BJ (cell line): ENCODE measurements at regions not wholly inside any gene's neighbourhood (a gene's known extent, or its start where the extent isn't known, plus 50 kb on each side); places are given as distances from the start of the nearest gene placed in this dataset.

Experiments used
- CTCF ChIA-PET: fragments of 350-600 bp; formaldehyde crosslinking; extraction: SDS; loops from one replicate; lab custom pipeline; 2021; ENCODE audit warnings: antibody characterized with exemption, inconsistent platforms; lab: Yijun Ruan, JAX
- POLR2A ChIA-PET: fragments of 300-600 bp; sonication (Branson Sonifier 250); formaldehyde crosslinking; extraction: SDS; loops from one replicate; lab custom pipeline; 2021; ENCODE audit warnings: antibody characterized with exemption; lab: Charles Lee
- DNase-seq: peaks from one replicate; pipeline ENCODE4 v3.0.0-alpha.2; 2011; ENCODE audit warnings: low read depth
- H3K27me3 ChIP-seq: 2 replicates; pipeline ENCODE4 v1.6.0; 2011; ENCODE audit warnings: low read length; ENCODE audit not compliant: control insufficient read depth, insufficient read depth
- H3K36me3 ChIP-seq: 2 replicates; pipeline ENCODE4 v1.5.1; 2011; ENCODE audit warnings: low read length; ENCODE audit not compliant: control insufficient read depth, insufficient read depth
- H3K4me3 ChIP-seq: 2 replicates; pipeline ENCODE4 v1.5.1; 2011; ENCODE audit warnings: low read depth, mild to moderate bottlenecking, control low read depth, low read length
- TF ChIP-seq, protein P1 (sequence below): IDR thresholded peaks from 2 replicates; pipeline ENCODE4 v1.5.1; 2011; ENCODE audit warnings: low read depth, mild to moderate bottlenecking, control low read depth, inconsistent platforms, low read length, moderate library complexity; ENCODE audit not compliant: insufficient read depth

DNA sequence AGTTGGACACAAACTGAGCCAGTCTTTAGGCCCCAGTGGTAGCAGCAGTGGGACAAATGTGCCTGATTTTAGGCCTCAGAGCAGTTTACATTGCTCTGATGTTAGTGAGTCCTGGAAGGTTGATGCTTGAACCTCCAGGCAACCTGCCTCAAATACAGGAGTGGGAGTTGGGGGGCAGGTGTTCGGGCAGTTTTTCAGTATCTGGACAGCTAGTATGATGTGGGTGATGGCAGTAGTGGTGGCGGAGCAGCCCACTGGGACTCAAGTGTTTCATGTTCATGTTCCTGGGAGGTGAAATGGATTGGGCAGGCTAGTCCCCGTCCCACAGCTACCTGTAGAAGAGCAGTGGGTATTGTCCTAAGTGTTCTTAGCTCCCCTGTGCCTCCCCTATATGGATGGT lies 857.8 kb downstream of the JRKL start:
- ChIA-PET POLR2A (no interaction called here), CTCF (interaction anchor here (0.6 kb wide), 1 partner anchor 912 kb away, joined by 3 read pairs; no protein-coding TSS in a partner anchor)
- DNase-seq: no peak
- H3K4me3 ChIP-seq: no peak overlapping the region
- H3K36me3 ChIP-seq: no peaks in the 10 kb centered on the region
- H3K27me3 ChIP-seq: no peaks in the 10 kb centered on the region
- TF ChIP-seq, protein P1, sequence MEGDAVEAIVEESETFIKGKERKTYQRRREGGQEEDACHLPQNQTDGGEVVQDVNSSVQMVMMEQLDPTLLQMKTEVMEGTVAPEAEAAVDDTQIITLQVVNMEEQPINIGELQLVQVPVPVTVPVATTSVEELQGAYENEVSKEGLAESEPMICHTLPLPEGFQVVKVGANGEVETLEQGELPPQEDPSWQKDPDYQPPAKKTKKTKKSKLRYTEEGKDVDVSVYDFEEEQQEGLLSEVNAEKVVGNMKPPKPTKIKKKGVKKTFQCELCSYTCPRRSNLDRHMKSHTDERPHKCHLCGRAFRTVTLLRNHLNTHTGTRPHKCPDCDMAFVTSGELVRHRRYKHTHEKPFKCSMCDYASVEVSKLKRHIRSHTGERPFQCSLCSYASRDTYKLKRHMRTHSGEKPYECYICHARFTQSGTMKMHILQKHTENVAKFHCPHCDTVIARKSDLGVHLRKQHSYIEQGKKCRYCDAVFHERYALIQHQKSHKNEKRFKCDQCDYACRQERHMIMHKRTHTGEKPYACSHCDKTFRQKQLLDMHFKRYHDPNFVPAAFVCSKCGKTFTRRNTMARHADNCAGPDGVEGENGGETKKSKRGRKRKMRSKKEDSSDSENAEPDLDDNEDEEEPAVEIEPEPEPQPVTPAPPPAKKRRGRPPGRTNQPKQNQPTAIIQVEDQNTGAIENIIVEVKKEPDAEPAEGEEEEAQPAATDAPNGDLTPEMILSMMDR: no peak

GRCh38 chr11:97254790-97255189 lies 865.0 kb downstream of the JRKL start:
- Histone ChIP-seq H3K27me3 (no peaks in the 10 kb centered on the region), H3K4me3 (no peak overlapping the region), H3K36me3 (no peaks in the 10 kb centered on the region)
- TF ChIP-seq, protein P1: no peak
- no peak for DNase-seq
- POLR2A ChIA-PET: no interaction called here
- CTCF ChIA-PET: no interaction called here

- CTCF ChIA-PET: no interaction called here
- TF ChIP-seq, protein P1: no peak
- no peaks in the 10 kb centered on the region for H3K36me3 ChIP-seq
- POLR2A ChIA-PET: no interaction called here
- H3K4me3 ChIP-seq: no peak overlapping the region
- H3K27me3 ChIP-seq: no peaks in the 10 kb centered on the region
- no peak for DNase-seq
Observed at GRCh38 chr11:97259434-97259833, 869.6 kb downstream of the JRKL start.

DNA sequence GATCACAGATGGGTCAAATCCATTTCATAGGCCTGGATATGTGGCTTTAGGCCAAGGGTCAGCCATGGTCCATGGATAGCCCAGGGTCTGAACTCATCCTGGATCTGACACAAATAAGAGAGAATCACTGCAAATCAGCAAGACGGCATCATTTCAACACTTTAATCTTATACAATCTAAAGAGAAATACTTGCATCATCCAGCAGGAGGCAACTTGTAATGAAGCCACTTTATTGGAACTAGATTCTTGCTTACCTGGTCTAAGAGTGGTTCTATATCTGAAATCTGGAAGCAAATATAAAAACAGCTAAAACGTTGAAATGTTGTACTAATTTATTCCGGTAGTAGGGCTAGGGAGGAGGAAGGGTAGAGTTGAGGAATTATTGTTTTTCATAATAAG lies 870.1 kb downstream of the JRKL start:
- Histone ChIP-seq H3K36me3 (no peaks in the 10 kb centered on the region), H3K4me3 (no peak overlapping the region), H3K27me3 (no peaks in the 10 kb centered on the region)
- DNase-seq: no peak
- TF ChIP-seq, protein P1: no peak
- POLR2A ChIA-PET: no interaction called here
- CTCF ChIA-PET: interaction anchor here (0.7 kb wide), 1 partner anchor 28 kb away, joined by 4 read pairs; no protein-coding TSS in a partner anchor

- Histone ChIP-seq H3K27me3 (no peaks in the 10 kb centered on the region), H3K36me3 (no peaks in the 10 kb centered on the region), H3K4me3 (no peak overlapping the region)
- TF ChIP-seq, protein P1: no peak
- CTCF ChIA-PET: no interaction called here
- POLR2A ChIA-PET: no interaction called here
- DNase-seq: no peak
Observed at GRCh38 chr11:97263183-97263858, 873.5 kb downstream of the JRKL start.
